ENCODE measurements at regions not wholly inside any gene's neighbourhood (a gene's known extent, or its start where the extent isn't known, plus 50 kb on each side); places are given as distances from the start of the nearest gene placed in this dataset.

DNA sequence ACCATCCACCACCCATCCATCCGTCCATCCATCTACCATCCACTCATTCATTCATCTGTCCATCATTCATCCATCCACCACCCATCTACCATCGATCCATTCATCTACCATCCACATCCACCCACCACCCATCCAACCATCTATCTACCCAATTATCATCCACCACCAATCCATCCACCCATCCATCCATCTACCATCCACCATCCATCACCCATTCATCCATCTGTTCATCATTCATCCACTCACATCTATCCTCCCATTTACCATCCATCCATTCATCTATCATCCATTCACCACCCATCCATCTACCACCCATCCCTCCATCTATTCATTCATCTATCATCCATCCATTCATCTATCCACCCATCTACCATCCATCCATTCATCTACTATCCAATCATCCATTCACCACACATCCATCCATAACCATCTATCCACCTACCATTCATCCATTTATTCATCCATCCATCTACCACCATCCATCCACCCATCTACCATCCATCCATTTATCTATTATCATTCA, 188.8 kb downstream of the JCAD start:
- POLR2A ChIA-PET: no interaction called here
- H3K36me3 ChIP-seq (ENCODE audit: control insufficient read depth in 2 of 2, insufficient read depth in 1 of 2, low read length in 2 of 2): no peaks in the 10 kb centered on the region
- TF ChIP-seq ZNF366 (tag by site-specific recombination; conservative IDR thresholded peaks at IDR 0.05): peak; percentile 93
- TF ChIP-seq ZNF138 (tag by site-specific recombination; IDR thresholded peaks at IDR 0.05; ENCODE audit: borderline replicate concordance): no peak
- TF ChIP-seq ZFHX2 (tag by site-specific recombination; conservative IDR thresholded peaks at IDR 0.05): no peak
- TF ChIP-seq ZBTB17 (tag by site-specific recombination; IDR thresholded peaks at IDR 0.05): peak; percentile 99
- no peak for TF ChIP-seq ZNF274 (IDR thresholded peaks at IDR 0.05; ENCODE audit: low read length)
- TF ChIP-seq ZNF274 (tag by site-specific recombination; IDR thresholded peaks at IDR 0.05; ENCODE audit: borderline replicate concordance): no peak
- no peaks in the 10 kb centered on the region for H3K4me1 ChIP-seq (ENCODE audit: control insufficient read depth, insufficient read depth, low read length)
- H3K4me3 ChIP-seq (ENCODE audit: low read depth, low read length): no peak overlapping the region
- H3K9me3 ChIP-seq (ENCODE audit: control insufficient read depth, insufficient read depth, low read depth, low read length): no peaks in the 10 kb centered on the region
- H3K27ac ChIP-seq (ENCODE audit: extremely low read depth, low read depth, low read length): no peak overlapping the region
- CTCF ChIA-PET: no interaction called here

DNA sequence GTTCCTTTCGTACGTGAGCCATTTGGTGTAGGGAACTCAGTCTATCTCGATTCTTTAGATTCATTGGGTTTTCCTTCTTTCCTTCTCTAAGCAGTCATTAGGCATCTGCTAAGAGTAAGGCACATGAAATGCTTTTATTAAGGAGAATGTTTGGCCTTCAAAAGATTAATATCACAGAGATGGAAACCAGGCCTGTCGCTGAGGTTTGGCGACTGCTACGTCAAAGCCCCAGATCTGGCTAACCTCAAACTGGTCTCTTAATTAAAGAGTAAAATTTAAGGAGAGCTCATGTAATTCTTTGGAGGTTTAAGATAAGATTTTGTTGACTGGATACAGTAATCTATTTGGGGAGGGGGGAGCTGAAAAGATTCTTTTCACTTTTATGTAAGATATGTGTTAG, 189.8 kb downstream of the JCAD start:
- CTCF ChIA-PET: interaction anchor here (0.7 kb wide), 1 partner anchor 129 kb away, joined by 3 read pairs; no protein-coding TSS in a partner anchor
- POLR2A ChIA-PET: no interaction called here

GRCh38 chr10:29866356-29866755, 193.0 kb downstream of the JCAD start:
- ChIA-PET POLR2A (no interaction called here), CTCF (no interaction called here)
- Histone ChIP-seq H3K4me3 (ENCODE audit: low read depth, low read length) (no peak overlapping the region), H3K36me3 (ENCODE audit: control insufficient read depth in 2 of 2, insufficient read depth in 1 of 2, low read length in 2 of 2) (no peaks in the 10 kb centered on the region), H3K27ac (ENCODE audit: extremely low read depth, low read depth, low read length) (no peak overlapping the region), H3K9me3 (ENCODE audit: control insufficient read depth, insufficient read depth, low read depth, low read length) (no peaks in the 10 kb centered on the region), H3K4me1 (ENCODE audit: control insufficient read depth, insufficient read depth, low read length) (no peaks in the 10 kb centered on the region)
- TF ChIP-seq ZBTB1 (tag by site-specific recombination; IDR thresholded peaks at IDR 0.05): no peak
- no peak for TF ChIP-seq KLF7 (tag by site-specific recombination; IDR thresholded peaks at IDR 0.05; ENCODE audit: borderline replicate concordance)
- no peak for TF ChIP-seq ZBTB20 (tag by site-specific recombination; IDR thresholded peaks at IDR 0.05)

More for the DNA sequence above, 189.8 kb downstream of the JCAD start:
- Histone ChIP-seq H3K4me1 (ENCODE audit: control insufficient read depth, insufficient read depth, low read length) (no peaks in the 10 kb centered on the region), H3K27ac (ENCODE audit: extremely low read depth, low read depth, low read length) (no peak overlapping the region), H3K36me3 (ENCODE audit: control insufficient read depth in 2 of 2, insufficient read depth in 1 of 2, low read length in 2 of 2) (no peaks in the 10 kb centered on the region), H3K9me3 (ENCODE audit: control insufficient read depth, insufficient read depth, low read depth, low read length) (no peaks in the 10 kb centered on the region), H3K4me3 (ENCODE audit: low read depth, low read length) (no peak overlapping the region)
- TF ChIP-seq RBAK (tag by site-specific recombination; IDR thresholded peaks at IDR 0.05): no peak

- Histone ChIP-seq H3K4me1 (ENCODE audit: control insufficient read depth, insufficient read depth, low read length) (no peaks in the 10 kb centered on the region), H3K9me3 (ENCODE audit: control insufficient read depth, insufficient read depth, low read depth, low read length) (no peaks in the 10 kb centered on the region), H3K27ac (ENCODE audit: extremely low read depth, low read depth, low read length) (no peak overlapping the region), H3K4me3 (ENCODE audit: low read depth, low read length) (no peak overlapping the region), H3K36me3 (ENCODE audit: control insufficient read depth in 2 of 2, insufficient read depth in 1 of 2, low read length in 2 of 2) (no peaks in the 10 kb centered on the region)
- TF ChIP-seq ZNF132 (tag by site-specific recombination; IDR thresholded peaks at IDR 0.05; ENCODE audit: borderline replicate concordance) (no peak), EGR2 (tag by site-specific recombination; IDR thresholded peaks at IDR 0.05; ENCODE audit: low read depth) (no peak), ZNF561 (tag by site-specific recombination; IDR thresholded peaks at IDR 0.05; ENCODE audit: borderline replicate concordance) (no peak), ZSCAN30 (tag by site-specific recombination; IDR thresholded peaks at IDR 0.05) (no peak), ZSCAN5A (tag by site-specific recombination; IDR thresholded peaks at IDR 0.05) (no peak), ZNF404 (tag by site-specific recombination; IDR thresholded peaks at IDR 0.05) (no peak), ZNF548 (tag by site-specific recombination; IDR thresholded peaks at IDR 0.05) (no peak), ZNF596 (tag by site-specific recombination; IDR thresholded peaks at IDR 0.05) (no peak), TRIM28 (IDR thresholded peaks at IDR 0.05; ENCODE audit: borderline replicate concordance, low read length) (no peak)
- ChIA-PET CTCF (no interaction called here), POLR2A (no interaction called here)
These were observed 193.6 kb downstream of the JCAD start for GRCh38 chr10:29865700-29866355.
